ENCODE measurements at regions not wholly inside any gene's neighbourhood (a gene's known extent, or its start where the extent isn't known, plus 50 kb on each side); places are given as distances from the start of the nearest gene placed in this dataset.

DNA sequence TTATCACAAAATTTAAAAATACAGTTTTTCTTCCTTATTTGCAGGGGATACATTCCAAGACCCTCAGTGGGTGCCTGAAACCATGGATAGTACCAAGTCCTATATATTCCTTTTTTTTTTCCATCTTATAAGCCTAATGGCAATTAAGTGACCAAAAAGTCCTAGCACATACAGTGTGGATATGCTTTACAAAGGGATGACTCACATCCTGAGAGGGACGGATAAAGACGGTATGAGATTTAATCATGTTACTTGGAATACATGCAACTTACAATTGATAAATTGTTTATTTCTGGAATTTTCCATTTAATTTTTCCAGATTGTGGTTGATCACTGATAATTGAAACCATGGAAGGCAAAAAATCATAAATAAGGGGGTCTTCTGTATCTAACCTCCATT is 181.2 kb upstream of the BRINP3 start:
- no peak overlapping the region for H2BK20ac ChIP-seq (ENCODE audit: low read depth, low read length, poor library complexity, severe bottlenecking)
- no peak overlapping the region for H3K4me2 ChIP-seq (ENCODE audit: insufficient read depth, insufficient read length, low read length)
- no peaks in the 10 kb centered on the region for H3K23me2 ChIP-seq (ENCODE audit: insufficient read length, low read depth, low read length, poor library complexity, severe bottlenecking)
- H2AK5ac ChIP-seq (ENCODE audit: insufficient read length, low read length): no peak overlapping the region
- no peak overlapping the region for H3K9ac ChIP-seq (ENCODE audit: extremely low read depth, insufficient read length, low read length)
- H2BK15ac ChIP-seq (ENCODE audit: low read depth, low read length): no peak overlapping the region
- no peak overlapping the region for H2AFZ ChIP-seq (ENCODE audit: low read length)
- H3K23ac ChIP-seq (ENCODE audit: insufficient read length, low read depth, low read length): no peak overlapping the region
- no peaks in the 10 kb centered on the region for H3K79me2 ChIP-seq (ENCODE audit: insufficient read depth, low read length)
- Mint-ChIP-seq H3K4me1 (no peaks in the 10 kb centered on the region), H3K9me3 (no peaks in the 10 kb centered on the region), H3K4me3 (no peak overlapping the region), H3K27ac (no peak overlapping the region), H3K27me3 (ENCODE audit: low read depth) (no peaks in the 10 kb centered on the region), H3K36me3 (ENCODE audit: insufficient read depth in 1 of 3, low read depth in 3 of 3) (no peaks in the 10 kb centered on the region)
- no peak overlapping the region for H3K18ac ChIP-seq (ENCODE audit: insufficient read length, low read depth, low read length)
- no peak overlapping the region for H2BK12ac ChIP-seq (ENCODE audit: insufficient read length, low read depth, low read length)
- H4K8ac ChIP-seq (replicated peaks; ENCODE audit: insufficient read length, low read depth, low read length): no peak overlapping the region
- no peak overlapping the region for H3K27ac ChIP-seq (ENCODE audit: insufficient read length, low read depth, low read length)
- H3K79me1 ChIP-seq (ENCODE audit: insufficient read depth, low read depth, low read length, poor library complexity, severe bottlenecking): no peaks in the 10 kb centered on the region
- no peaks in the 10 kb centered on the region for H3K4me1 ChIP-seq (ENCODE audit: insufficient read depth, low read length)
- H3K56ac ChIP-seq (ENCODE audit: insufficient read length, low read depth, low read length): no peak overlapping the region
- H4K5ac ChIP-seq (ENCODE audit: insufficient read length, low read depth, low read length): no peak overlapping the region
- H3K9me3 ChIP-seq (ENCODE audit: control insufficient read depth, low read depth, low read length): no peaks in the 10 kb centered on the region
- no peaks in the 10 kb centered on the region for H4K20me1 ChIP-seq (ENCODE audit: control insufficient read depth, insufficient read depth, insufficient read length)
- TF ChIP-seq, protein P1, sequence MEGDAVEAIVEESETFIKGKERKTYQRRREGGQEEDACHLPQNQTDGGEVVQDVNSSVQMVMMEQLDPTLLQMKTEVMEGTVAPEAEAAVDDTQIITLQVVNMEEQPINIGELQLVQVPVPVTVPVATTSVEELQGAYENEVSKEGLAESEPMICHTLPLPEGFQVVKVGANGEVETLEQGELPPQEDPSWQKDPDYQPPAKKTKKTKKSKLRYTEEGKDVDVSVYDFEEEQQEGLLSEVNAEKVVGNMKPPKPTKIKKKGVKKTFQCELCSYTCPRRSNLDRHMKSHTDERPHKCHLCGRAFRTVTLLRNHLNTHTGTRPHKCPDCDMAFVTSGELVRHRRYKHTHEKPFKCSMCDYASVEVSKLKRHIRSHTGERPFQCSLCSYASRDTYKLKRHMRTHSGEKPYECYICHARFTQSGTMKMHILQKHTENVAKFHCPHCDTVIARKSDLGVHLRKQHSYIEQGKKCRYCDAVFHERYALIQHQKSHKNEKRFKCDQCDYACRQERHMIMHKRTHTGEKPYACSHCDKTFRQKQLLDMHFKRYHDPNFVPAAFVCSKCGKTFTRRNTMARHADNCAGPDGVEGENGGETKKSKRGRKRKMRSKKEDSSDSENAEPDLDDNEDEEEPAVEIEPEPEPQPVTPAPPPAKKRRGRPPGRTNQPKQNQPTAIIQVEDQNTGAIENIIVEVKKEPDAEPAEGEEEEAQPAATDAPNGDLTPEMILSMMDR (conservative IDR thresholded peaks at IDR 0.05): no peak
- WGBS (ENCODE audit: extremely low coverage, insufficient read length, low lambda C conversion rate): no CpG with 5 or more reads among the region's 2 CpGs
- no peak overlapping the region for H2BK5ac ChIP-seq (ENCODE audit: insufficient read length, low read length)
- no peak overlapping the region for H3K14ac ChIP-seq (ENCODE audit: insufficient read depth, low read length)
- no peak overlapping the region for H3K4ac ChIP-seq (ENCODE audit: low read depth, low read length)
- no peak overlapping the region for H4K91ac ChIP-seq (ENCODE audit: insufficient read length, low read depth, low read length)
- DNase-seq: no peak
- H3K27me3 ChIP-seq (ENCODE audit: insufficient read depth, low read length): no peaks in the 10 kb centered on the region
- H3T11ph ChIP-seq (ENCODE audit: low read length): no peak overlapping the region
- no peak overlapping the region for H2BK120ac ChIP-seq (ENCODE audit: low read depth, low read length, poor library complexity, severe bottlenecking)
